ENCODE measurements at regions not wholly inside any gene's neighbourhood (a gene's known extent, or its start where the extent isn't known, plus 50 kb on each side); places are given as distances from the start of the nearest gene placed in this dataset.

DNA sequence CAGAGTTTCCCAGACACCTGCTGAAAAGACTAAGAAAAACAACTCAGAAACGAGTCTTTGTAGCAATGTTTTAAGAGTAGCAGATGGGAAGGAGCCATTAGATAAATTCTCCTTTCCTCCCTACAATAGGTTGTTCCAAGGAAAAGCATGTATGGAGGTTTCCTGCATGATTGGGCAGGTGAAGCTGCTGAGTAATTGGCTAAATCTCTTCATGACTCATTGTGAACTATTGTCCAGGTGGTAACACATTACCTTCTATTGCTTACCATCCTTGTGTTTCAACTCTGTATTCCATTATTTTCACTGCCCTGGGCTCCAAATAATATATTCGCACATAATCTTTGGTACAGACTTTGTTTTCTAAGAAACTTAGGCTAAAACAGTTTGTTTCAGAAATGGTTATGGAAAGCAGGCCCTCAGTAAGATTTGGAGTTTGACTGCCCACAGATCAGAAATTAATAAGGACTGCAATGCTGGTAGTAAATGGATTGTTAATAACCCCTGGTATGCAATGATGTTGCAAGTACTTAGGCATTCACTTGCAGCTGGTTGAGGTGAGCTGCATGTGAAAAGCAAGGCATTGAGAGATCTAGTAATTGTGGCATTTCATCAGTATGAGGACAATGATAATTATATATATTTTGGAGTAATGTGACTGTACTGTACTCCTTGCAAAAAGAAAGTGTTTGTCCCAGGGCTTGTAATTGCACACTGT is 281.4 kb upstream of the VLDLR start:
- H3K4me1 ChIP-seq (ENCODE audit: insufficient read depth, poor library complexity, severe bottlenecking) = peaks cover 9% of the 10 kb centered on the region
- DNase-seq (ENCODE audit: low spot score) (no peak), ATAC-seq (ENCODE audit: low read depth) (peak; percentile 87)
- H3K9me3 ChIP-seq (ENCODE audit: severe bottlenecking) = no peaks in the 10 kb centered on the region
- H3K27me3 ChIP-seq (ENCODE audit: insufficient read depth, poor library complexity, severe bottlenecking) = no peaks in the 10 kb centered on the region
- TF ChIP-seq, protein P1, sequence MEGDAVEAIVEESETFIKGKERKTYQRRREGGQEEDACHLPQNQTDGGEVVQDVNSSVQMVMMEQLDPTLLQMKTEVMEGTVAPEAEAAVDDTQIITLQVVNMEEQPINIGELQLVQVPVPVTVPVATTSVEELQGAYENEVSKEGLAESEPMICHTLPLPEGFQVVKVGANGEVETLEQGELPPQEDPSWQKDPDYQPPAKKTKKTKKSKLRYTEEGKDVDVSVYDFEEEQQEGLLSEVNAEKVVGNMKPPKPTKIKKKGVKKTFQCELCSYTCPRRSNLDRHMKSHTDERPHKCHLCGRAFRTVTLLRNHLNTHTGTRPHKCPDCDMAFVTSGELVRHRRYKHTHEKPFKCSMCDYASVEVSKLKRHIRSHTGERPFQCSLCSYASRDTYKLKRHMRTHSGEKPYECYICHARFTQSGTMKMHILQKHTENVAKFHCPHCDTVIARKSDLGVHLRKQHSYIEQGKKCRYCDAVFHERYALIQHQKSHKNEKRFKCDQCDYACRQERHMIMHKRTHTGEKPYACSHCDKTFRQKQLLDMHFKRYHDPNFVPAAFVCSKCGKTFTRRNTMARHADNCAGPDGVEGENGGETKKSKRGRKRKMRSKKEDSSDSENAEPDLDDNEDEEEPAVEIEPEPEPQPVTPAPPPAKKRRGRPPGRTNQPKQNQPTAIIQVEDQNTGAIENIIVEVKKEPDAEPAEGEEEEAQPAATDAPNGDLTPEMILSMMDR (IDR thresholded peaks at IDR 0.05; ENCODE audit: poor library complexity, severe bottlenecking) = no peak
- H3K4me3 ChIP-seq (ENCODE audit: severe bottlenecking) = no peak overlapping the region
- peak overlapping the region; percentile 22 for H3K27ac ChIP-seq (ENCODE audit: poor library complexity, severe bottlenecking)
- no peaks in the 10 kb centered on the region for H3K36me3 ChIP-seq (ENCODE audit: low read depth)

DNA sequence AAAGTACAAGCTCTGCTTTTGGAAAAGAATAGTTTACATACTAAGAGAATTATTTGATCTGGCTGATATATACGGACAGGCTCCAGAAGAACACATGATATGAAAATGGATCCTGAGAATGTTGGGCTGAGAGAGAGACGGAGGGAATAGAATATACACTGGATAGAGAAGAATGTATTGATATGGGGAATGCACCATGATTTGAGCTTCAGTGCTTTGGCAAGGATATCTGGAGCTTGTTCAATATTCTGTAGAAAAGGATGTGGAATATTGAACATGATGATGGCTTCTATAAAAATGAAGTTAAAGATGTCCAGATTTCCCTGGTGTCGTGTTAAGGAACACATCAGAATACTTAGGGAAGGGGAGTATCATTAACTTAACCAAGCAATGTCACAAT is 280.5 kb upstream of the VLDLR start:
- no peak overlapping the region for H3K27ac ChIP-seq (ENCODE audit: poor library complexity, severe bottlenecking)
- peaks cover 9% of the 10 kb centered on the region for H3K4me1 ChIP-seq (ENCODE audit: insufficient read depth, poor library complexity, severe bottlenecking)
- no peak overlapping the region for H3K4me3 ChIP-seq (ENCODE audit: severe bottlenecking)
- ATAC-seq (ENCODE audit: low read depth) = no peak
- no peaks in the 10 kb centered on the region for H3K9me3 ChIP-seq (ENCODE audit: severe bottlenecking)
- TF ChIP-seq, protein P1 (IDR thresholded peaks at IDR 0.05; ENCODE audit: poor library complexity, severe bottlenecking) = no peak
- no peak for DNase-seq (ENCODE audit: low spot score)
- H3K36me3 ChIP-seq (ENCODE audit: low read depth) = no peaks in the 10 kb centered on the region
- no peaks in the 10 kb centered on the region for H3K27me3 ChIP-seq (ENCODE audit: insufficient read depth, poor library complexity, severe bottlenecking)

DNA sequence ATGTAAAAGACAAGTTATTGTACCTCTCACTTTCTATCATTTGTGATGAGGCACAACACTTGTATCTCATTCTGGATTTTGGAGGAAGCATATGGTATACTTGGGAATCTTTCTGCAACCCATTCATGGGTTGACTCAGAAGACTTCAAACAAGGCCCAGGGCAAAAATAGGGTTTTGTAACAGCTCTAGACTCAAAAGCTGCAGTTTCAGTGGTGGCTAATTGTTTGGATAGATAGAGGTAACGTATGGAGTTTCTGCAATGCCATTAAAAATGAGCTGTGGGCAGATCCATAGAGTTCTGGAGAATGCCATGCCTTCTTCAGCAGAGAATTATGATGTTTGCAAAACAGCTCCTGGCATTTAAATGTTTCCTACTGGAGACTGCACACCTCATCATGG is 279.6 kb upstream of the VLDLR start:
- Histone ChIP-seq H3K4me3 (ENCODE audit: severe bottlenecking) (no peak overlapping the region), H3K27me3 (ENCODE audit: insufficient read depth, poor library complexity, severe bottlenecking) (no peaks in the 10 kb centered on the region), H3K4me1 (ENCODE audit: insufficient read depth, poor library complexity, severe bottlenecking) (peaks cover 9% of the 10 kb centered on the region), H3K27ac (ENCODE audit: poor library complexity, severe bottlenecking) (no peak overlapping the region), H3K9me3 (ENCODE audit: severe bottlenecking) (no peaks in the 10 kb centered on the region), H3K36me3 (ENCODE audit: low read depth) (no peaks in the 10 kb centered on the region)
- no peak for ATAC-seq (ENCODE audit: low read depth)
- TF ChIP-seq, protein P1 (IDR thresholded peaks at IDR 0.05; ENCODE audit: poor library complexity, severe bottlenecking) = no peak
- DNase-seq (ENCODE audit: low spot score) = no peak

DNA sequence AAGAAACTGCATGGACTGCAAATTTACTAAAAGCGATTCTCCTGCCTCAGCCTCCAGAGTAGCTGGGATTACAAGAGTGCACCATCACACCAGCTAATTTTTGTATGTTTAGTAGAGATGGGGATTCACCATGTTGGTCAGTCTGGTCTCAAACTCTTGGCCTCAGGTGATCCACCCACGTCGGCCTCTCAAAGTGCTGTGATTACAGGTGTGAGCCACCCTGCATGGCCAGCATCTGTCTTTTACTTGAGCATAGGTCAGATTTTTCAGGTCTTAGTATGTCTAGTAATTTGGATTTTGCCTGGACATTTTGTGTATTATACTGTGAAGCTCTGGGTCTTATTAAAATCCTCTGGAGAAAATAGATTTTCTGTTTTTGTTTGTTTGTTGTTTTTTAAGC is 277.8 kb upstream of the VLDLR start:
- Histone ChIP-seq H3K27me3 (ENCODE audit: insufficient read depth, poor library complexity, severe bottlenecking) (no peaks in the 10 kb centered on the region), H3K4me3 (ENCODE audit: severe bottlenecking) (no peak overlapping the region), H3K4me1 (ENCODE audit: insufficient read depth, poor library complexity, severe bottlenecking) (peaks cover 9% of the 10 kb centered on the region), H3K27ac (ENCODE audit: poor library complexity, severe bottlenecking) (no peak overlapping the region), H3K9me3 (ENCODE audit: severe bottlenecking) (no peaks in the 10 kb centered on the region), H3K36me3 (ENCODE audit: low read depth) (no peaks in the 10 kb centered on the region)
- TF ChIP-seq, protein P1 (IDR thresholded peaks at IDR 0.05; ENCODE audit: poor library complexity, severe bottlenecking) = no peak
- no peak for ATAC-seq (ENCODE audit: low read depth)
- DNase-seq (ENCODE audit: low spot score) = no peak

DNA sequence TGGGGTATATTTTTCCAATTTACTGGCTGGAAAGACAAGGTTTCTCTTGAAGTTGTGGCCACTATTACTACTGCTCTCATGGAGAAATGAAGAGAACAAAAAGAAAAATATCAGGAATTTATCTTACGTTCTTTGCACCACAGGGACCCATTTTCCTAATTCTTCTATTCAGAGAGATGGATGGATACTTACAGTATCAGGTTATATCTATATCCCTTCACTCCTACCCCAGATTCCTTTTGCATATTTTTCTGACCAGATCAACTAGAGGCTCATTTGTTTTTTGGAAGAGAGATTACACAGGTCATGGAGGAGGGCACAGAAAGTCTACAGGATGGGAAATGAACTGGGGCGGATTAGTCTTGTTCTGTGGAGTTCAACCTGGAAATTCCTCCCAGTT is 277.2 kb upstream of the VLDLR start:
- no peak for ATAC-seq (ENCODE audit: low read depth)

More for the DNA sequence above, 277.2 kb upstream of the VLDLR start:
- H3K27me3 ChIP-seq (ENCODE audit: insufficient read depth, poor library complexity, severe bottlenecking) = no peaks in the 10 kb centered on the region
- H3K4me3 ChIP-seq (ENCODE audit: severe bottlenecking) = no peak overlapping the region
- H3K4me1 ChIP-seq (ENCODE audit: insufficient read depth, poor library complexity, severe bottlenecking) = peaks cover 9% of the 10 kb centered on the region
- H3K27ac ChIP-seq (ENCODE audit: poor library complexity, severe bottlenecking) = no peak overlapping the region
- DNase-seq (ENCODE audit: low spot score) = no peak
- no peaks in the 10 kb centered on the region for H3K36me3 ChIP-seq (ENCODE audit: low read depth)
- H3K9me3 ChIP-seq (ENCODE audit: severe bottlenecking) = no peaks in the 10 kb centered on the region
- TF ChIP-seq, protein P1 (IDR thresholded peaks at IDR 0.05; ENCODE audit: poor library complexity, severe bottlenecking) = no peak

Data from RWPE2 (cell line).